Fibroblast of lung (primary cell): ENCODE measurements at regions not wholly inside any gene's neighbourhood (a gene's known extent, or its start where the extent isn't known, plus 50 kb on each side); places are given as distances from the start of the nearest gene placed in this dataset.

Experiments used
- DNase-seq, 2 donors: peaks; one replicate each; pipeline versions ENCODE4 v3.0.0 to v3.0.0-alpha.2; 2010; ENCODE audit warnings: low read depth in 2 of 2
- H2AFZ ChIP-seq: 2 replicates; pipeline ENCODE4 v1.5.1; 2012; ENCODE audit warnings: low read length, control low read depth, inconsistent platforms
- H3K27ac ChIP-seq: 2 replicates; pipeline ENCODE4 v1.5.1; 2011; ENCODE audit warnings: low read length, control low read depth; ENCODE audit not compliant: insufficient read depth
- H3K27me3 ChIP-seq: 2 replicates; pipeline ENCODE4 v1.5.1; 2011; ENCODE audit warnings: mild to moderate bottlenecking, low read length; ENCODE audit not compliant: control insufficient read depth, insufficient read depth
- H3K36me3 ChIP-seq: 2 replicates; pipeline ENCODE4 v1.5.1; 2011; ENCODE audit warnings: low read length; ENCODE audit not compliant: control insufficient read depth, insufficient read depth
- H3K4me1 ChIP-seq: 2 replicates; pipeline ENCODE4 v1.5.1; 2011; ENCODE audit warnings: low read length; ENCODE audit not compliant: control insufficient read depth, insufficient read depth; ENCODE audit errors: extremely low read depth
- H3K4me2 ChIP-seq: 2 replicates; pipeline ENCODE4 v1.5.1; 2011; ENCODE audit warnings: low read length, control low read depth; ENCODE audit not compliant: insufficient read depth; ENCODE audit errors: extremely low read depth
- H3K4me3 ChIP-seq, 4 experiments: fragments of 200-600 bp in 1 of 4; sonication (generic) in 1 of 4; replicated peaks in 1 of 4; 2 replicates each; pipeline ENCODE4 v1.5.1; 2011 to 2016; ENCODE audit warnings: low read length in 4 of 4, low read depth in 3 of 4, mild to moderate bottlenecking in 3 of 4, control low read depth in 2 of 4, inconsistent platforms in 1 of 4, mixed read lengths in 1 of 4; ENCODE audit not compliant: insufficient read depth in 1 of 4; ENCODE audit errors: control extremely low read depth in 1 of 4
- H3K79me2 ChIP-seq: 2 replicates; pipeline ENCODE4 v1.5.1; 2012; ENCODE audit warnings: mild to moderate bottlenecking, low read length, inconsistent platforms; ENCODE audit not compliant: control insufficient read depth, insufficient read depth
- H3K9ac ChIP-seq: 2 replicates; pipeline ENCODE4 v1.5.1; 2011; ENCODE audit warnings: mild to moderate bottlenecking, low read length, control low read depth; ENCODE audit not compliant: insufficient read depth
- H3K9me3 ChIP-seq: 2 replicates; pipeline ENCODE4 v1.5.1; 2012; ENCODE audit warnings: low read depth, low read length; ENCODE audit not compliant: control insufficient read depth, insufficient read depth
- H4K20me1 ChIP-seq: 2 replicates; pipeline ENCODE4 v1.5.1; 2011; ENCODE audit warnings: low read length; ENCODE audit not compliant: control insufficient read depth, insufficient read depth; ENCODE audit errors: extremely low read depth
- EZH2 ChIP-seq: IDR thresholded peaks from 2 replicates; pipeline ENCODE4 v1.5.1; 2012; ENCODE audit warnings: low read length, control low read depth, mild to moderate bottlenecking; ENCODE audit errors: missing control alignments
- TF ChIP-seq, protein P1 (sequence below), 2 donors: IDR thresholded peaks in 1 of 2; conservative IDR thresholded peaks in 1 of 2; 1 replicate in 1 of 2; 2 replicates in 1 of 2; pipeline ENCODE4 v1.5.1; 2011 to 2012; ENCODE audit warnings: low read length in 2 of 2, control low read depth in 1 of 2, inconsistent platforms in 1 of 2, low read depth in 1 of 2, mild to moderate bottlenecking in 1 of 2

DNA sequence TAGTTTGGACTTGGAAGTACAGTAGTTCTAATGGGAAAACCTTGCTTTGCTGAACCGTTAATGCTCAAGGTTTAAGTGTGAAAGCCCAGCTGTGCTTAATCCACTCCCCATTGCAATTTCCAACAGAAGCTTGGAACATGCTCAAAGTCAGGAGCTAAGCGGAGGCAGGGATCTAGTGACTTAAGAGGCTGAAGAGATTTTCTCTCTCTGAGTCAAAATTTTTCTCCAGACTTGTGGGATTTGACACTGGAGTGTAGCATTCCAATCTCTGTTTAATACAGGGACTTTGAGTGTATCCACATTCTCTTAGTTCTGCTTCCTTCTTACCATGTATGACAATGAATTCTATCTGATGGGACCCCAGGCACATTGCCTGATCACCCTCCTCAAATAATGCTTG lies 471.8 kb downstream of the KIF4B start:
- Histone ChIP-seq H3K9me3 (no peaks in the 10 kb centered on the region), H3K4me3 (no peak overlapping the region), H4K20me1 (no peaks in the 10 kb centered on the region), H3K36me3 (no peaks in the 10 kb centered on the region), H3K79me2 (no peaks in the 10 kb centered on the region), H3K27ac (no peak overlapping the region), H3K4me1 (no peaks in the 10 kb centered on the region), H3K4me2 (no peak overlapping the region), H3K27me3 (no peaks in the 10 kb centered on the region), H2AFZ (no peak overlapping the region), H3K9ac (no peak overlapping the region)
- DNase-seq = no peak
- TF ChIP-seq EZH2 = no peak
- TF ChIP-seq, protein P1, sequence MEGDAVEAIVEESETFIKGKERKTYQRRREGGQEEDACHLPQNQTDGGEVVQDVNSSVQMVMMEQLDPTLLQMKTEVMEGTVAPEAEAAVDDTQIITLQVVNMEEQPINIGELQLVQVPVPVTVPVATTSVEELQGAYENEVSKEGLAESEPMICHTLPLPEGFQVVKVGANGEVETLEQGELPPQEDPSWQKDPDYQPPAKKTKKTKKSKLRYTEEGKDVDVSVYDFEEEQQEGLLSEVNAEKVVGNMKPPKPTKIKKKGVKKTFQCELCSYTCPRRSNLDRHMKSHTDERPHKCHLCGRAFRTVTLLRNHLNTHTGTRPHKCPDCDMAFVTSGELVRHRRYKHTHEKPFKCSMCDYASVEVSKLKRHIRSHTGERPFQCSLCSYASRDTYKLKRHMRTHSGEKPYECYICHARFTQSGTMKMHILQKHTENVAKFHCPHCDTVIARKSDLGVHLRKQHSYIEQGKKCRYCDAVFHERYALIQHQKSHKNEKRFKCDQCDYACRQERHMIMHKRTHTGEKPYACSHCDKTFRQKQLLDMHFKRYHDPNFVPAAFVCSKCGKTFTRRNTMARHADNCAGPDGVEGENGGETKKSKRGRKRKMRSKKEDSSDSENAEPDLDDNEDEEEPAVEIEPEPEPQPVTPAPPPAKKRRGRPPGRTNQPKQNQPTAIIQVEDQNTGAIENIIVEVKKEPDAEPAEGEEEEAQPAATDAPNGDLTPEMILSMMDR (conservative IDR thresholded peaks at IDR 0.05 in 1 of 2, IDR thresholded peaks at IDR 0.05 in 1 of 2; ENCODE audit: low read depth in 1 of 2, low read length in 2 of 2) = no peak

DNA sequence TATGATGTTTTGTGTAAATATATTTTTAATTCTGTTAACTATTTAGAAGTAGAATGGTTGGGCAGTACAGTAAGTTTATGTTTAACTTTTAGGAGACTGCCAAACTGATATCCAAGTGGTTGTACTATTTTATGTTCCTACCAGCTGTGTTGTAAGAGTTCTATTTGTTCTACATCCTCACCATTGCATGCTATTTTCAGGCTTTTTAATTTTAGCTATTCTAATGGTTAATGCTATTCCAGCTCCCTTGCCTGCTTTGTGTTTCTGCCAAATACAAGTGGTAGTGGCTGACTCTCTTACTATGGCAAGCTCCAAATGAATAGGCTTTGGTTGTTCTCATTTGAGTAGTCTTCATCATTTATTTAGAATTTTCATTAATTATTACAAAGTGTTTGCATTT lies 476.4 kb downstream of the KIF4B start:
- no peaks in the 10 kb centered on the region for H3K4me1 ChIP-seq
- no peak for DNase-seq

DNA sequence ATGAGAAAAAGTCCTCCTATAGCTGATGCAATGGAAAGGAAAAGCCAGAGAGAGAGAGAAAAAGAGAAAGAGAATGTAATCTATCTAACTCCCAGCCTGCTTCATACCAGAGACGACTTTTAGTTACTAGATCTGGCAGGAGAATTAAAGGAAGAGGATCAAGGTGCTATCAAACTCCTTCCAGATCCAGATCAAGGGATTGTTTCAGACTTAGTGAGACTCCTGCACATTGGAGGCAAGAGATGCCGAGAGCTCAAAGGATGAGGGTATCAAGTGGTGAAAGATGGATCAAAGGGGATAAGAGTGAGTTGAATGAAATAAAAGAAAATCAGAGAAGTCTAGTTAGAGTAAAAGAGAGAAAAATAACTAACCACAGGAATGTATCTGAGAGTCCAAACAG lies 478.6 kb downstream of the KIF4B start:
- no peaks in the 10 kb centered on the region for H3K79me2 ChIP-seq
- TF ChIP-seq EZH2 = no peak
- TF ChIP-seq, protein P1 (conservative IDR thresholded peaks at IDR 0.05 in 1 of 2, IDR thresholded peaks at IDR 0.05 in 1 of 2; ENCODE audit: low read depth in 1 of 2, low read length in 2 of 2) = no peak
- no peaks in the 10 kb centered on the region for H3K9me3 ChIP-seq

More for the DNA sequence above, 476.4 kb downstream of the KIF4B start:
- TF ChIP-seq, protein P1 (conservative IDR thresholded peaks at IDR 0.05 in 1 of 2, IDR thresholded peaks at IDR 0.05 in 1 of 2; ENCODE audit: low read depth in 1 of 2, low read length in 2 of 2) = no peak
- Histone ChIP-seq H3K9me3 (no peaks in the 10 kb centered on the region), H3K4me2 (no peak overlapping the region), H4K20me1 (no peaks in the 10 kb centered on the region), H3K9ac (no peak overlapping the region), H3K27me3 (no peaks in the 10 kb centered on the region), H3K4me3 (no peak overlapping the region), H2AFZ (no peak overlapping the region), H3K36me3 (no peaks in the 10 kb centered on the region), H3K27ac (no peak overlapping the region), H3K79me2 (no peaks in the 10 kb centered on the region)

More for the DNA sequence above, 478.6 kb downstream of the KIF4B start:
- H3K4me2 ChIP-seq = no peak overlapping the region
- no peaks in the 10 kb centered on the region for H4K20me1 ChIP-seq
- no peak overlapping the region for H2AFZ ChIP-seq
- DNase-seq = no peak
- H3K4me3 ChIP-seq = no peak overlapping the region
- no peaks in the 10 kb centered on the region for H3K4me1 ChIP-seq
- no peak overlapping the region for H3K27ac ChIP-seq
- no peaks in the 10 kb centered on the region for H3K27me3 ChIP-seq
- H3K9ac ChIP-seq = no peak overlapping the region
- no peaks in the 10 kb centered on the region for H3K36me3 ChIP-seq
